Breast epithelium (tissue), 4 donors: ENCODE measurements at regions not wholly inside any gene's neighbourhood (a gene's known extent, or its start where the extent isn't known, plus 50 kb on each side); places are given as distances from the start of the nearest gene placed in this dataset.
"Not testable (repeated sequence)": the region's sequence is repeated elsewhere in the genome, so short reads cannot be mapped to it uniquely, and the experiment has no call there.

ENCODE experiments used
- DNase-seq, 2 donors: peaks; one replicate each; pipeline ENCODE4 v3.0.0-alpha.2; 2019; ENCODE audit warnings: low spot score in 2 of 2
- H3K27ac ChIP-seq, 2 donors: fragments of 200-600 bp; sonication (generic) in 1 of 2; one replicate each; pipeline ENCODE4 v1.5.1; 2016 to 2019; ENCODE audit warnings: mild to moderate bottlenecking in 1 of 2
- H3K27me3 ChIP-seq, 2 donors: fragments of 200-600 bp; sonication (generic) in 1 of 2; one replicate each; pipeline versions ENCODE4 v1.5.1 to v1.6.0; 2017 to 2019; ENCODE audit warnings: control low read depth in 1 of 2, mild to moderate bottlenecking in 1 of 2
- H3K36me3 ChIP-seq: fragments of 200-600 bp; one replicate; pipeline ENCODE4 v1.5.1; 2019
- H3K4me1 ChIP-seq, 2 donors: fragments of 200-600 bp; sonication (generic); one replicate each; pipeline ENCODE4 v1.5.1; 2016 to 2019; ENCODE audit warnings: control low read depth in 1 of 2
- H3K4me3 ChIP-seq, 3 donors: fragments of 200-600 bp; sonication (generic); 1 replicate in 2 of 3; 2 replicates in 1 of 3; pipeline ENCODE4 v1.5.1; 2016 to 2019; ENCODE audit warnings: mild to moderate bottlenecking in 3 of 3, moderate library complexity in 2 of 3
- H3K9me3 ChIP-seq, 2 donors: fragments of 200-600 bp; sonication (generic) in 1 of 2; one replicate each; pipeline ENCODE4 v1.5.1; 2016 to 2019; ENCODE audit warnings: control low read depth in 1 of 2
- CTCF ChIP-seq, 3 donors: fragments of 450-650 bp; IDR thresholded peaks; one replicate each; pipeline ENCODE4 v1.5.1; 2016 to 2017; ENCODE audit warnings: antibody characterized with exemption in 3 of 3, mild to moderate bottlenecking in 3 of 3, moderate library complexity in 3 of 3
- POLR2A ChIP-seq: fragments of 450-650 bp; IDR thresholded peaks from one replicate; pipeline ENCODE4 v1.6.1; 2016; ENCODE audit warnings: antibody characterized with exemption, mild to moderate bottlenecking, moderate library complexity
- POLR2AphosphoS5 ChIP-seq, 3 donors: sonication (generic); formaldehyde crosslinking; IDR thresholded peaks; one replicate each; pipeline ENCODE4 v1.6.1; 2017; ENCODE audit warnings: antibody characterized with exemption in 3 of 3
- intact Hi-C: fragments of 100-400 bp; cut with DNase I; formaldehyde crosslinking; loops from one replicate; pipeline ENCODE4 v1.15.1; 2023; ENCODE audit warnings: low total_unique reads

GRCh38 chr5:74975582-74975981 lies 76.8 kb downstream of the GCNT4 start:
- TF ChIP-seq CTCF (IDR thresholded peaks at IDR 0.05) (no peak), POLR2A (no peak), POLR2AphosphoS5 (IDR thresholded peaks at IDR 0.05) (no peak)
- Histone ChIP-seq H3K9me3 (peaks cover 0 to 5% of the 10 kb centered on the region in 2 donors), H3K4me3 (no peak overlapping the region), H3K4me1 (no peaks in the 10 kb centered on the region), H3K27ac (no peak overlapping the region), H3K27me3 (no peaks in the 10 kb centered on the region), H3K36me3 (no peaks in the 10 kb centered on the region)
- intact Hi-C loops = no loop called here
- no peak for DNase-seq

GRCh38 chr5:74974451-74975091 lies 77.8 kb downstream of the GCNT4 start:
- no peaks in the 10 kb centered on the region for H3K27me3 ChIP-seq
- TF ChIP-seq CTCF (IDR thresholded peaks at IDR 0.05) = no peak
- no peak for TF ChIP-seq POLR2A
- no peak for TF ChIP-seq POLR2AphosphoS5 (IDR thresholded peaks at IDR 0.05)
- no peak for DNase-seq

GRCh38 chr5:74973694-74974093 lies 78.7 kb downstream of the GCNT4 start:
- intact Hi-C loops = no loop called here
- DNase-seq = no peak
- Histone ChIP-seq H3K27ac (no peak overlapping the region), H3K9me3 (peaks cover 0 to 5% of the 10 kb centered on the region in 2 donors), H3K36me3 (no peaks in the 10 kb centered on the region), H3K4me1 (no peaks in the 10 kb centered on the region), H3K27me3 (no peaks in the 10 kb centered on the region), H3K4me3 (no peak overlapping the region)
- TF ChIP-seq CTCF (IDR thresholded peaks at IDR 0.05) (no peak), POLR2A (no peak), POLR2AphosphoS5 (IDR thresholded peaks at IDR 0.05) (no peak)

More at GRCh38 chr5:74974451-74975091, 77.8 kb downstream of the GCNT4 start:
- intact Hi-C loops = no loop called here
- Histone ChIP-seq H3K36me3 (no peaks in the 10 kb centered on the region), H3K4me1 (no peaks in the 10 kb centered on the region), H3K4me3 (no peak overlapping the region), H3K9me3 (peaks cover 0 to 5% of the 10 kb centered on the region in 2 donors), H3K27ac (no peak overlapping the region)

GRCh38 chr5:74971947-74972460 lies 80.4 kb downstream of the GCNT4 start:
- H3K36me3 ChIP-seq = no peaks in the 10 kb centered on the region
- no peak overlapping the region for H3K27ac ChIP-seq
- H3K4me3 ChIP-seq = no peak overlapping the region
- no peaks in the 10 kb centered on the region for H3K4me1 ChIP-seq
- peaks cover 0 to 5% of the 10 kb centered on the region in 2 donors for H3K9me3 ChIP-seq
- no peaks in the 10 kb centered on the region for H3K27me3 ChIP-seq
- TF ChIP-seq POLR2AphosphoS5 (IDR thresholded peaks at IDR 0.05) = no peak
- TF ChIP-seq CTCF (IDR thresholded peaks at IDR 0.05) = no peak
- no peak for TF ChIP-seq POLR2A
- intact Hi-C loops = no loop called here
- DNase-seq = no peak

- intact Hi-C loops = not testable (repeated sequence)
These were observed 81.5 kb downstream of the GCNT4 start for GRCh38 chr5:74970891-74971290.

More at GRCh38 chr5:74970891-74971290, 81.5 kb downstream of the GCNT4 start:
- not testable (repeated sequence) for H3K4me1 ChIP-seq, H3K36me3 ChIP-seq, H3K27ac ChIP-seq, H3K9me3 ChIP-seq, H3K27me3 ChIP-seq, H3K4me3 ChIP-seq, DNase-seq
